ENCODE measurements at regions not wholly inside any gene's neighbourhood (a gene's known extent, or its start where the extent isn't known, plus 50 kb on each side); places are given as distances from the start of the nearest gene placed in this dataset.
"Not testable (repeated sequence)": the region's sequence is repeated elsewhere in the genome, so short reads cannot be mapped to it uniquely, and the experiment has no call there.

GRCh38 chr4:148923881-148924280 lies 481.7 kb upstream of the NR3C2 start:
- no peaks in the 10 kb centered on the region for H3K9me3 Mint-ChIP-seq
- H3K4me3 Mint-ChIP-seq, result no peak overlapping the region
- no peak for DNase-seq
- H3K36me3 Mint-ChIP-seq (ENCODE audit: low read depth), result no peaks in the 10 kb centered on the region
- H3K27ac Mint-ChIP-seq, result no peak overlapping the region
- intact Hi-C loops (cut with micrococcal nuclease), result no loop called here
- H3K27me3 Mint-ChIP-seq, result no peaks in the 10 kb centered on the region
- no peaks in the 10 kb centered on the region for H3K4me1 Mint-ChIP-seq

- Mint-ChIP-seq H3K4me1 (no peaks in the 10 kb centered on the region), H3K27me3 (no peaks in the 10 kb centered on the region), H3K9me3 (no peaks in the 10 kb centered on the region), H3K36me3 (ENCODE audit: low read depth) (no peaks in the 10 kb centered on the region), H3K27ac (no peak overlapping the region), H3K4me3 (no peak overlapping the region)
- intact Hi-C loops (cut with micrococcal nuclease), result no loop called here
- DNase-seq, result no peak
Measured at GRCh38 chr4:148922497-148922896, 480.3 kb upstream of the NR3C2 start.

GRCh38 chr4:148914734-148915133 lies 472.5 kb upstream of the NR3C2 start:
- no peak for DNase-seq
- Mint-ChIP-seq H3K4me3 (no peak overlapping the region), H3K27ac (no peak overlapping the region), H3K9me3 (no peaks in the 10 kb centered on the region), H3K27me3 (no peaks in the 10 kb centered on the region), H3K4me1 (no peaks in the 10 kb centered on the region), H3K36me3 (ENCODE audit: low read depth) (no peaks in the 10 kb centered on the region)
- intact Hi-C loops (cut with micrococcal nuclease), result no loop called here

GRCh38 chr4:148914301-148914700 lies 472.1 kb upstream of the NR3C2 start:
- no peaks in the 10 kb centered on the region for H3K9me3 Mint-ChIP-seq
- H3K36me3 Mint-ChIP-seq (ENCODE audit: low read depth), result no peaks in the 10 kb centered on the region
- intact Hi-C loops (cut with micrococcal nuclease), result no loop called here
- H3K27ac Mint-ChIP-seq, result no peak overlapping the region
- no peak overlapping the region for H3K4me3 Mint-ChIP-seq
- no peak for DNase-seq
- no peaks in the 10 kb centered on the region for H3K4me1 Mint-ChIP-seq
- no peaks in the 10 kb centered on the region for H3K27me3 Mint-ChIP-seq

- peaks cover 8% of the 10 kb centered on the region for H3K9me3 Mint-ChIP-seq
- intact Hi-C loops (cut with micrococcal nuclease), result no loop called here
- no peaks in the 10 kb centered on the region for H3K36me3 Mint-ChIP-seq (ENCODE audit: low read depth)
- no peaks in the 10 kb centered on the region for H3K4me1 Mint-ChIP-seq
- H3K27me3 Mint-ChIP-seq, result no peaks in the 10 kb centered on the region
- DNase-seq, result no peak
- H3K27ac Mint-ChIP-seq, result no peak overlapping the region
- no peak overlapping the region for H3K4me3 Mint-ChIP-seq
Measured at GRCh38 chr4:148903388-148903787, 461.2 kb upstream of the NR3C2 start.

GRCh38 chr4:148901075-148901705 lies 459.0 kb upstream of the NR3C2 start:
- H3K27ac Mint-ChIP-seq, result no peak overlapping the region
- H3K27me3 Mint-ChIP-seq, result no peaks in the 10 kb centered on the region

GRCh38 chr4:148898139-148898538 lies 455.9 kb upstream of the NR3C2 start:
- intact Hi-C loops (cut with micrococcal nuclease); H3K4me3 Mint-ChIP-seq; H3K36me3 Mint-ChIP-seq (ENCODE audit: low read depth); DNase-seq; H3K9me3 Mint-ChIP-seq; H3K4me1 Mint-ChIP-seq; H3K27me3 Mint-ChIP-seq; H3K27ac Mint-ChIP-seq: not testable (repeated sequence)

More at GRCh38 chr4:148901075-148901705, 459.0 kb upstream of the NR3C2 start:
- no peak overlapping the region for H3K4me3 Mint-ChIP-seq
- peaks cover 8% of the 10 kb centered on the region for H3K9me3 Mint-ChIP-seq
- no peak for DNase-seq
- intact Hi-C loops (cut with micrococcal nuclease), result no loop called here
- H3K4me1 Mint-ChIP-seq, result no peaks in the 10 kb centered on the region
- H3K36me3 Mint-ChIP-seq (ENCODE audit: low read depth), result no peaks in the 10 kb centered on the region

GRCh38 chr4:148893095-148893494 lies 450.9 kb upstream of the NR3C2 start:
- Mint-ChIP-seq H3K27ac (no peak overlapping the region), H3K4me1 (no peaks in the 10 kb centered on the region), H3K27me3 (no peaks in the 10 kb centered on the region), H3K4me3 (no peak overlapping the region), H3K9me3 (no peaks in the 10 kb centered on the region), H3K36me3 (ENCODE audit: low read depth) (no peaks in the 10 kb centered on the region)
- intact Hi-C loops (cut with micrococcal nuclease), result no loop called here
- no peak for DNase-seq

GRCh38 chr4:148883891-148884290 lies 441.7 kb upstream of the NR3C2 start:
- Mint-ChIP-seq H3K9me3 (no peaks in the 10 kb centered on the region), H3K4me1 (no peaks in the 10 kb centered on the region), H3K27me3 (no peaks in the 10 kb centered on the region), H3K36me3 (ENCODE audit: low read depth) (no peaks in the 10 kb centered on the region), H3K4me3 (no peak overlapping the region), H3K27ac (no peak overlapping the region)
- intact Hi-C loops (cut with micrococcal nuclease), result no loop called here
- DNase-seq, result no peak

- H3K27ac Mint-ChIP-seq, result no peak overlapping the region
- H3K36me3 Mint-ChIP-seq (ENCODE audit: low read depth), result no peaks in the 10 kb centered on the region
- DNase-seq, result no peak
- no peaks in the 10 kb centered on the region for H3K4me1 Mint-ChIP-seq
- H3K4me3 Mint-ChIP-seq, result no peak overlapping the region
- H3K27me3 Mint-ChIP-seq, result no peaks in the 10 kb centered on the region
- intact Hi-C loops (cut with micrococcal nuclease), result no loop called here
- no peaks in the 10 kb centered on the region for H3K9me3 Mint-ChIP-seq
Measured at GRCh38 chr4:148883435-148883834, 441.2 kb upstream of the NR3C2 start.

GRCh38 chr4:148881860-148882643 lies 439.8 kb upstream of the NR3C2 start:
- no peak overlapping the region for H3K4me3 Mint-ChIP-seq
- no peak overlapping the region for H3K27ac Mint-ChIP-seq
- no peaks in the 10 kb centered on the region for H3K4me1 Mint-ChIP-seq
- H3K36me3 Mint-ChIP-seq (ENCODE audit: low read depth), result no peaks in the 10 kb centered on the region
- H3K9me3 Mint-ChIP-seq, result no peaks in the 10 kb centered on the region
- no peak for DNase-seq
- intact Hi-C loops (cut with micrococcal nuclease), result no loop called here
- H3K27me3 Mint-ChIP-seq, result no peaks in the 10 kb centered on the region

- Mint-ChIP-seq H3K4me1 (no peaks in the 10 kb centered on the region), H3K9me3 (no peaks in the 10 kb centered on the region), H3K36me3 (ENCODE audit: low read depth) (no peaks in the 10 kb centered on the region), H3K4me3 (no peak overlapping the region), H3K27ac (no peak overlapping the region), H3K27me3 (no peaks in the 10 kb centered on the region)
- DNase-seq, result no peak
- intact Hi-C loops (cut with micrococcal nuclease), result no loop called here
Measured at GRCh38 chr4:148874331-148874730, 432.1 kb upstream of the NR3C2 start.

GRCh38 chr4:148868191-148868590 lies 426.0 kb upstream of the NR3C2 start:
- DNase-seq, result no peak
- Mint-ChIP-seq H3K9me3 (no peaks in the 10 kb centered on the region), H3K27me3 (no peaks in the 10 kb centered on the region), H3K4me3 (no peak overlapping the region), H3K4me1 (no peaks in the 10 kb centered on the region), H3K36me3 (ENCODE audit: low read depth) (no peaks in the 10 kb centered on the region), H3K27ac (no peak overlapping the region)
- intact Hi-C loops (cut with micrococcal nuclease), result no loop called here

GRCh38 chr4:148866666-148867065 lies 424.5 kb upstream of the NR3C2 start:
- H3K36me3 Mint-ChIP-seq (ENCODE audit: low read depth), result no peaks in the 10 kb centered on the region
- DNase-seq, result no peak
- no peaks in the 10 kb centered on the region for H3K27me3 Mint-ChIP-seq
- no peaks in the 10 kb centered on the region for H3K9me3 Mint-ChIP-seq
- H3K4me1 Mint-ChIP-seq, result no peaks in the 10 kb centered on the region
- intact Hi-C loops (cut with micrococcal nuclease), result no loop called here
- no peak overlapping the region for H3K4me3 Mint-ChIP-seq
- no peak overlapping the region for H3K27ac Mint-ChIP-seq

Measured in activated CD4-positive, alpha-beta T cell treated with anti-CD3 and anti-CD28 coated beads, Interleukin-2, amount 10 ng/mL, durations not matched to agents 24 days and 14 days (primary cell).